H1 (cell line): ENCODE measurements at regions not wholly inside any gene's neighbourhood (a gene's known extent, or its start where the extent isn't known, plus 50 kb on each side); places are given as distances from the start of the nearest gene placed in this dataset.

ENCODE experiments used
- CTCF ChIA-PET: fragments of 300-600 bp; sonication (Branson Sonifier 250); formaldehyde crosslinking; loops from one replicate; lab custom pipeline; 2021; ENCODE audit not compliant: partially characterized antibody; lab: Charles Lee
- POLR2A ChIA-PET: fragments of 300-600 bp; sonication (Branson Sonifier 250); formaldehyde crosslinking; loops from one replicate; lab custom pipeline; 2021; ENCODE audit warnings: inconsistent platforms; ENCODE audit not compliant: partially characterized antibody; lab: Charles Lee
- DNase-seq, 2 experiments: peaks; one replicate each; pipeline versions ENCODE4 v3.0.0 to v3.0.0-alpha.2; 2010 to 2022; ENCODE audit warnings: low spot score in 2 of 2, low read depth in 1 of 2, mixed read lengths in 1 of 2
- FAIRE-seq: peaks from 2 replicates; lab custom pipeline; 2011; peaks lifted over from hg19 to GRCh38; lab: Jason Lieb, UNC
- H2AFZ ChIP-seq: 2 replicates; pipeline ENCODE4 v1.8.1; 2012; ENCODE audit warnings: low read length, inconsistent platforms
- H2AK5ac ChIP-seq: 2 replicates; pipeline ENCODE4 v1.6.1; 2013; ENCODE audit warnings: low read depth, low read length
- H2BK120ac ChIP-seq: replicated peaks from 2 replicates; pipeline ENCODE3; 2013; ENCODE audit warnings: low read depth, low read length, inconsistent platforms
- H2BK12ac ChIP-seq: 2 replicates; pipeline ENCODE4 v1.6.1; 2013; ENCODE audit warnings: low read depth, low read length
- H2BK15ac ChIP-seq: 2 replicates; pipeline ENCODE4 v1.6.1; 2013; ENCODE audit warnings: low read length
- H2BK20ac ChIP-seq: 2 replicates; pipeline ENCODE4 v1.6.1; 2013; ENCODE audit warnings: low read length
- H2BK5ac ChIP-seq: 2 replicates; pipeline ENCODE4 v1.6.1; 2013; ENCODE audit warnings: low read depth, low read length
- H3K14ac ChIP-seq: 2 replicates; pipeline ENCODE4 v1.6.1; 2013; ENCODE audit warnings: inconsistent platforms; ENCODE audit not compliant: insufficient read length
- H3K18ac ChIP-seq: 2 replicates; pipeline ENCODE4 v1.6.1; 2013; ENCODE audit warnings: low read length; ENCODE audit errors: extremely low read depth
- H3K23ac ChIP-seq: 2 replicates; pipeline ENCODE4 v1.6.1; 2013; ENCODE audit warnings: inconsistent platforms; ENCODE audit not compliant: insufficient read length
- H3K23me2 ChIP-seq: 2 replicates; pipeline ENCODE4 v1.6.1; 2013; ENCODE audit warnings: low read depth, low read length
- H3K27ac ChIP-seq: 2 replicates; pipeline ENCODE4 v1.6.1; 2011; ENCODE audit warnings: low read depth, low read length, inconsistent platforms
- H3K27me3 ChIP-seq, 4 experiments: replicated peaks in 1 of 4; 1 replicate in 1 of 4; 2 replicates in 3 of 4; pipeline versions ENCODE4 v1.6.1 to v1.8.1; 2011 to 2013; ENCODE audit warnings: low read length in 3 of 4, mild to moderate bottlenecking in 3 of 4, inconsistent platforms in 2 of 4, mixed read lengths in 2 of 4, moderate library complexity in 1 of 4; ENCODE audit not compliant: control insufficient read depth in 3 of 4, insufficient read depth in 3 of 4; ENCODE audit errors: extremely low read depth in 1 of 4
- H3K36me3 ChIP-seq, 4 experiments: 2 replicates each; pipeline versions ENCODE4 v1.6.1 to v1.8.1; 2011 to 2013; ENCODE audit warnings: mild to moderate bottlenecking in 4 of 4, low read length in 3 of 4, moderate library complexity in 2 of 4, control low read depth in 1 of 4, inconsistent platforms in 1 of 4; ENCODE audit not compliant: insufficient read depth in 4 of 4, control insufficient read depth in 2 of 4
- H3K4ac ChIP-seq: replicated peaks from 2 replicates; pipeline ENCODE3; 2013; ENCODE audit warnings: low read length, low read depth, mixed read lengths, inconsistent platforms; ENCODE audit not compliant: insufficient read length
- H3K4me1 ChIP-seq, 4 experiments: replicated peaks in 1 of 4; 1 replicate in 1 of 4; 2 replicates in 3 of 4; pipeline versions ENCODE4 v1.6.1 to v1.8.1; 2011 to 2013; ENCODE audit warnings: low read length in 3 of 4, inconsistent platforms in 2 of 4, mixed read lengths in 1 of 4; ENCODE audit not compliant: insufficient read depth in 4 of 4, control insufficient read depth in 3 of 4
- H3K4me2 ChIP-seq, 2 experiments: 2 replicates each; pipeline versions ENCODE4 v1.6.1 to v1.8.1; 2011 to 2013; ENCODE audit warnings: low read depth in 2 of 2, low read length in 2 of 2, control low read depth in 1 of 2, inconsistent platforms in 1 of 2, mild to moderate bottlenecking in 1 of 2; ENCODE audit not compliant: insufficient read depth in 1 of 2
- H3K4me3 ChIP-seq, 4 experiments: fragments of 200-600, 300-600 bp in 1 of 4; sonication (generic), shearing (Covaris generic), sonication (Bioruptor Twin) in 1 of 4; 2 replicates each; pipeline versions ENCODE4 v1.5.1 to v1.8.1; 2011 to 2016; ENCODE audit warnings: low read length in 4 of 4, low read depth in 3 of 4, control low read depth in 2 of 4, inconsistent platforms in 2 of 4, mild to moderate bottlenecking in 2 of 4, mixed read lengths in 1 of 4, moderate library complexity in 1 of 4; ENCODE audit not compliant: insufficient read depth in 2 of 4; ENCODE audit errors: extremely low read depth in 1 of 4
- H3K56ac ChIP-seq: replicated peaks from 2 replicates; pipeline ENCODE3; 2013; ENCODE audit warnings: low read depth, mild to moderate bottlenecking, mixed read lengths, low read length, inconsistent platforms; ENCODE audit not compliant: insufficient read length
- H3K79me1 ChIP-seq: 2 replicates; pipeline ENCODE4 v1.6.1; 2013; ENCODE audit warnings: low read depth, low read length, control low read depth
- H3K79me2 ChIP-seq, 2 experiments: 2 replicates each; pipeline versions ENCODE4 v1.6.1 to v1.8.1; 2012 to 2013; ENCODE audit warnings: low read length in 2 of 2, mild to moderate bottlenecking in 2 of 2, inconsistent platforms in 1 of 2; ENCODE audit not compliant: insufficient read depth in 2 of 2, control insufficient read depth in 1 of 2
- H3K9ac ChIP-seq, 4 experiments: replicated peaks in 1 of 4; 1 replicate in 1 of 4; 2 replicates in 3 of 4; pipeline versions ENCODE4 v1.6.1 to v1.8.1; 2011 to 2013; ENCODE audit warnings: low read depth in 3 of 4, low read length in 3 of 4, control low read depth in 2 of 4, mild to moderate bottlenecking in 2 of 4, moderate library complexity in 2 of 4, inconsistent platforms in 1 of 4; ENCODE audit errors: extremely low read depth in 1 of 4
- H3K9me3 ChIP-seq, 2 experiments: 2 replicates each; pipeline versions ENCODE4 v1.6.1 to v1.8.1; 2012 to 2013; ENCODE audit warnings: mild to moderate bottlenecking in 2 of 2, moderate library complexity in 2 of 2, control low read depth in 1 of 2, inconsistent platforms in 1 of 2, low read depth in 1 of 2, low read length in 1 of 2, mixed read lengths in 1 of 2; ENCODE audit not compliant: insufficient read depth in 2 of 2
- H4K20me1 ChIP-seq, 2 experiments: replicated peaks in 1 of 2; 2 replicates each; pipeline versions ENCODE3 to v1.8.1; 2011 to 2013; ENCODE audit warnings: inconsistent platforms in 2 of 2, low read length in 2 of 2, mild to moderate bottlenecking in 1 of 2; ENCODE audit not compliant: insufficient read depth in 2 of 2, control insufficient read depth in 1 of 2
- H4K5ac ChIP-seq: 2 replicates; pipeline ENCODE4 v1.6.1; 2013; ENCODE audit warnings: low read length, low read depth, mixed read lengths, inconsistent platforms; ENCODE audit not compliant: insufficient read length
- H4K8ac ChIP-seq: 2 replicates; pipeline ENCODE4 v1.8.0; 2013; ENCODE audit warnings: mild to moderate bottlenecking, moderate library complexity, low read length, inconsistent platforms; ENCODE audit not compliant: insufficient read depth; ENCODE audit errors: extremely low read depth
- H4K91ac ChIP-seq: replicated peaks from 2 replicates; pipeline ENCODE3; 2013; ENCODE audit warnings: low read length, mixed read lengths, inconsistent platforms; ENCODE audit not compliant: insufficient read length
- ATF3 ChIP-seq: IDR thresholded peaks from 2 replicates; pipeline ENCODE4 v1.6.1; 2011; ENCODE audit warnings: low read depth, mild to moderate bottlenecking, low read length; ENCODE audit not compliant: insufficient read depth
- CREB1 ChIP-seq: IDR thresholded peaks from 2 replicates; pipeline ENCODE4 v1.6.1; 2012; ENCODE audit warnings: inconsistent platforms
- FOSL1 ChIP-seq: IDR thresholded peaks from 2 replicates; pipeline ENCODE4 v1.6.1; 2011; ENCODE audit warnings: mild to moderate bottlenecking, low read depth, low read length, moderate library complexity; ENCODE audit not compliant: insufficient read depth
- KDM1A ChIP-seq: fragments of 200-600, 300-600 bp; sonication (generic); IDR thresholded peaks from 2 replicates; pipeline ENCODE4 v1.7.1; 2016; ENCODE audit warnings: mild to moderate bottlenecking, low read length, borderline replicate concordance
- KDM5A ChIP-seq: fragments of 200-600 bp; IDR thresholded peaks from 2 replicates; pipeline ENCODE4 v1.7.1; 2012; ENCODE audit warnings: mild to moderate bottlenecking, low read length, inconsistent platforms, mixed read lengths
- POLR2AphosphoS5 ChIP-seq: IDR thresholded peaks from 2 replicates; pipeline ENCODE4 v1.6.1; 2011; ENCODE audit warnings: low read depth, low read length
- RBBP5 ChIP-seq: IDR thresholded peaks from 2 replicates; pipeline ENCODE4 v1.7.1; 2012; ENCODE audit warnings: low read depth, mild to moderate bottlenecking, inconsistent platforms, low read length, moderate library complexity, borderline replicate concordance
- SIX5 ChIP-seq: IDR thresholded peaks from 2 replicates; pipeline ENCODE4 v1.6.1; 2011; ENCODE audit warnings: mild to moderate bottlenecking, low read depth, low read length
- SP1 ChIP-seq: IDR thresholded peaks from 2 replicates; pipeline ENCODE4 v1.6.1; 2011; ENCODE audit warnings: low read depth, low read length
- SP2 ChIP-seq: IDR thresholded peaks from 2 replicates; pipeline ENCODE4 v1.6.1; 2012; ENCODE audit warnings: mild to moderate bottlenecking, low read length, inconsistent platforms
- TAF7 ChIP-seq: optimal IDR thresholded peaks from 2 replicates; pipeline ENCODE3; 2011; ENCODE audit warnings: low read depth, mild to moderate bottlenecking, inconsistent platforms, low read length, moderate library complexity, borderline replicate concordance
- TCF12 ChIP-seq: IDR thresholded peaks from 2 replicates; pipeline ENCODE4 v1.6.1; 2011; ENCODE audit warnings: low read depth, mild to moderate bottlenecking, low read length
- TEAD4 ChIP-seq: IDR thresholded peaks from 2 replicates; pipeline ENCODE4 v1.6.1; 2012; ENCODE audit warnings: low read depth, low read length, inconsistent platforms, mixed read lengths
- YY1 ChIP-seq: IDR thresholded peaks from 2 replicates; pipeline ENCODE4 v1.6.1; 2011; ENCODE audit warnings: low read depth, mild to moderate bottlenecking, low read length
- WGBS, 2 experiments: shearing (Covaris generic) in 1 of 2; methylation state at CpG; one replicate each; pipeline versions ENCODE4 v1.1.6 to v1.1.7; 2013 to 2015; ENCODE audit warnings: low lambda C conversion rate in 2 of 2, mixed read lengths in 2 of 2, inconsistent platforms in 1 of 2, low coverage in 1 of 2, missing lambda C conversion rate in 1 of 2; ENCODE audit not compliant: insufficient replicate concordance in 2 of 2, insufficient coverage in 1 of 2, insufficient read length in 1 of 2; ENCODE audit errors: extremely low coverage in 1 of 2, missing lambda C conversion rate in 1 of 2; 5-methylcytosine and 5-hydroxymethylcytosine counted together
- TF ChIP-seq, protein P1 (sequence below): IDR thresholded peaks from 2 replicates; pipeline ENCODE4 v1.6.1; 2012; ENCODE audit warnings: inconsistent platforms

DNA sequence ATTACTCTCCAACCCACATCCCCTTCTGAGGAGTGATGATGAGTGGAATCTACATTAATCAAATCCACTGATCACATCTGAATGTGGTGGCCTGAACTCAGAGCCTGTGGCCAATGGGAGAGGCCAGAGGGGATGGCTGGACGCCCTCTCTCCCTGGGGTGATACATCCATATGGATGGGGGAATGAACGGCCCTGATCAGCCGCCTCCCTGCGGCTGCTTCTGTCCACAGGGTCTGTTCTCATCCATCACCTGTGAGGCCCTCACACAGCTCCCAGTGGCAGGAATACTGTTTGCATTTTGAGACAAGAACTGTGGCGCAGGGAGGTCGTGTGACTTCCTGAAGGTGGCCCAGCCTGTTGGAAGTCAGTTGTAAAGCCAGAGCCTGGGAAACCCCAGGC lies 78.3 kb upstream of the SHISAL1 start:
- Histone ChIP-seq H2BK5ac (0 out of 2 replicates have a peak overlapping the region, but pooled peaks have one; percentile 44), H3K9me3 (no peaks in the 10 kb centered on the region), H4K5ac (no peak overlapping the region), H3K27me3 (peaks cover 0 to 2% (median 0%) of the 10 kb centered on the region in 4 experiments; a peak in 1 of 7 replicates), H3K23me2 (no peaks in the 10 kb centered on the region), H4K20me1 (no peaks in the 10 kb centered on the region), H3K56ac (no peak overlapping the region), H2AFZ (no peak overlapping the region), H2AK5ac (no peak overlapping the region), H2BK20ac (no peak overlapping the region), H2BK12ac (no peak overlapping the region), H2BK15ac (no peak overlapping the region), H3K27ac (no peak overlapping the region), H3K18ac (no peak overlapping the region), H3K36me3 (no peaks in the 10 kb centered on the region), H4K8ac (no peak overlapping the region; the same call in 1 of the 2 replicates), H3K4me3 (no peak overlapping the region), H3K14ac (no peak overlapping the region), H3K79me1 (no peaks in the 10 kb centered on the region), H3K23ac (no peak overlapping the region), H3K79me2 (no peaks in the 10 kb centered on the region), H2BK120ac (no peak overlapping the region), H4K91ac (no peak overlapping the region), H3K4me1 (peaks cover 0 to 6% (median 2%) of the 10 kb centered on the region in 4 experiments; a peak in 5 of 7 replicates), H3K9ac (no peak overlapping the region), H3K4me2 (no peak overlapping the region), H3K4ac (no peak overlapping the region)
- ChIA-PET POLR2A (no interaction called here), CTCF (interaction anchor here (1.0 to 2.7 kb wide), 3 partner anchors 50 to 398 kb away, joined by 3 to 7 read pairs (median 4); no protein-coding TSS in a partner anchor)
- 89% methylated on average over 6 of the region's 6 CpGs; no CpG with 5 or more reads in 1 of the 2 experiments for WGBS, 2 experiments
- DNase-seq (no peak), FAIRE-seq (no peak)
- TF ChIP-seq SIX5 (no peak), ATF3 (no peak), TCF12 (no peak), SP2 (no peak), RBBP5 (no peak), FOSL1 (no peak), CREB1 (no peak), TEAD4 (no peak), TAF7 (no peak), POLR2AphosphoS5 (no peak), KDM1A (no peak), SP1 (no peak), YY1 (no peak), KDM5A (no peak)
- TF ChIP-seq, protein P1, sequence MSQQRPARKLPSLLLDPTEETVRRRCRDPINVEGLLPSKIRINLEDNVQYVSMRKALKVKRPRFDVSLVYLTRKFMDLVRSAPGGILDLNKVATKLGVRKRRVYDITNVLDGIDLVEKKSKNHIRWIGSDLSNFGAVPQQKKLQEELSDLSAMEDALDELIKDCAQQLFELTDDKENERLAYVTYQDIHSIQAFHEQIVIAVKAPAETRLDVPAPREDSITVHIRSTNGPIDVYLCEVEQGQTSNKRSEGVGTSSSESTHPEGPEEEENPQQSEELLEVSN: no peak
